Uterus (tissue), 2 donors: ENCODE measurements at regions not wholly inside any gene's neighbourhood (a gene's known extent, or its start where the extent isn't known, plus 50 kb on each side); places are given as distances from the start of the nearest gene placed in this dataset.

ENCODE experiments used
- POLR2A ChIP-seq, 2 donors: fragments of 450-650 bp; IDR thresholded peaks; one replicate each; pipeline ENCODE4 v1.6.1; 2016; ENCODE audit warnings: antibody characterized with exemption in 2 of 2, mild to moderate bottlenecking in 1 of 2, moderate library complexity in 1 of 2
- TF ChIP-seq, protein P1 (sequence below), 4 experiments: fragments of 200-600 bp in 2 of 4; fragments of 450-650 bp in 2 of 4; sonication (generic) in 2 of 4; IDR thresholded peaks; one replicate each; pipeline ENCODE4 v1.5.1; 2016 to 2019; ENCODE audit warnings: antibody characterized with exemption in 4 of 4, mild to moderate bottlenecking in 2 of 4, moderate library complexity in 1 of 4

DNA sequence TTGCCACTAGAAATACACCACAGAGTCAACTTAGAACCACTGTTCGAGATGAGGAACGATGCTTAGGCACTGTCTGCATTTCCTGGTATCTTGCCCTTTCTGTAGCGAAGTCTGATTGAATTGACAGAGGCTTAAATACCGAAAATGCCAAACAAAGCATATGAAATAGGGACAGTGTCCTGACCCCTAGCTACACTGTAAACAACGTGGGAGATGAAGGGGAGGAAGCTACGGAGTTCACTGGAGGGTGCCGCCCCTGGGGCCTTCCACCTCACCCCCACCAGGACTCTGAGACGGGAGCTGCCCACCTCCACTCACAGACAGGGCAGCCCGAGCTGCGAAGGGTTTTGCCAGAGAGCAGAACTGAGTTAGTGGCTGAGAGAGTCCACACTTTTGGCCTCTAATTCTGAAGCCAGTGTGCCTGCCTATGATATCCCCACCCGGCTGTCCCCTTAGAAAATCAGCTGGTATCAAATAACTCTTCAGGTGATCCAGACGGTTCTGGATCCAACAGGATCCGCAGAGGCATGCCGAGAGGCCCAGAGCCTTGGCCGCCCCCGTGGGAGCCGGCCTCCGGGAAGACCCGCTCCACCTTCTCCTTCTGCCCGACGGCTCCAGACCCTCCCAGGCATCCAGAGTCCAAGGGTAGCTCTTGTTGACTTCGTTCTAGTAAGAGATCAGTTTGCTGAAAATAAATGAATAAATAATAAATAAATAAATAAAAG lies 230.7 kb upstream of the DIO3 start:
- TF ChIP-seq, protein P1, sequence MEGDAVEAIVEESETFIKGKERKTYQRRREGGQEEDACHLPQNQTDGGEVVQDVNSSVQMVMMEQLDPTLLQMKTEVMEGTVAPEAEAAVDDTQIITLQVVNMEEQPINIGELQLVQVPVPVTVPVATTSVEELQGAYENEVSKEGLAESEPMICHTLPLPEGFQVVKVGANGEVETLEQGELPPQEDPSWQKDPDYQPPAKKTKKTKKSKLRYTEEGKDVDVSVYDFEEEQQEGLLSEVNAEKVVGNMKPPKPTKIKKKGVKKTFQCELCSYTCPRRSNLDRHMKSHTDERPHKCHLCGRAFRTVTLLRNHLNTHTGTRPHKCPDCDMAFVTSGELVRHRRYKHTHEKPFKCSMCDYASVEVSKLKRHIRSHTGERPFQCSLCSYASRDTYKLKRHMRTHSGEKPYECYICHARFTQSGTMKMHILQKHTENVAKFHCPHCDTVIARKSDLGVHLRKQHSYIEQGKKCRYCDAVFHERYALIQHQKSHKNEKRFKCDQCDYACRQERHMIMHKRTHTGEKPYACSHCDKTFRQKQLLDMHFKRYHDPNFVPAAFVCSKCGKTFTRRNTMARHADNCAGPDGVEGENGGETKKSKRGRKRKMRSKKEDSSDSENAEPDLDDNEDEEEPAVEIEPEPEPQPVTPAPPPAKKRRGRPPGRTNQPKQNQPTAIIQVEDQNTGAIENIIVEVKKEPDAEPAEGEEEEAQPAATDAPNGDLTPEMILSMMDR (IDR thresholded peaks at IDR 0.05) = no peak
- TF ChIP-seq POLR2A (IDR thresholded peaks at IDR 0.05) = no peak
